Peyer's patch (tissue), 4 donors: ENCODE measurements at regions not wholly inside any gene's neighbourhood (a gene's known extent, or its start where the extent isn't known, plus 50 kb on each side); places are given as distances from the start of the nearest gene placed in this dataset.

Source experiments
- DNase-seq, 3 donors: peaks; one replicate each; pipeline ENCODE4 v3.0.0-alpha.2; 2017 to 2019
- H3K27ac ChIP-seq, 4 donors: fragments of 200-600 bp; sonication (generic); one replicate each; pipeline ENCODE4 v1.5.1; 2016 to 2019
- H3K27me3 ChIP-seq, 2 donors: fragments of 200-600 bp; sonication (generic); one replicate each; pipeline ENCODE4 v1.5.1; 2019
- H3K36me3 ChIP-seq, 3 donors: fragments of 200-600 bp; sonication (generic); one replicate each; pipeline ENCODE4 v1.5.1; 2016 to 2019
- H3K4me1 ChIP-seq, 4 donors: fragments of 200-600 bp; sonication (generic); one replicate each; pipeline ENCODE4 v1.5.1; 2016 to 2019
- H3K4me3 ChIP-seq, 4 donors: fragments of 200-600 bp; sonication (generic); 1 replicate in 3 of 4; 2 replicates in 1 of 4; pipeline ENCODE4 v1.5.1; 2016 to 2019; ENCODE audit warnings: mild to moderate bottlenecking in 1 of 4
- H3K9me3 ChIP-seq, 4 donors: fragments of 200-600 bp; sonication (generic); one replicate each; pipeline ENCODE4 v1.5.1; 2016 to 2019; ENCODE audit warnings: mild to moderate bottlenecking in 1 of 4
- POLR2A ChIP-seq, 2 donors: fragments of 450-650 bp; IDR thresholded peaks; one replicate each; pipeline ENCODE4 v1.5.1; 2017; ENCODE audit warnings: antibody characterized with exemption in 2 of 2, mild to moderate bottlenecking in 2 of 2, moderate library complexity in 2 of 2
- TF ChIP-seq, protein P1 (sequence below), 6 experiments: fragments of 450-650 bp in 4 of 6; fragments of 200-600 bp in 2 of 6; sonication (generic) in 1 of 6; IDR thresholded peaks; one replicate each; pipeline ENCODE4 v1.5.1; 2017 to 2019; ENCODE audit warnings: antibody characterized with exemption in 6 of 6, mild to moderate bottlenecking in 3 of 6, moderate library complexity in 1 of 6

DNA sequence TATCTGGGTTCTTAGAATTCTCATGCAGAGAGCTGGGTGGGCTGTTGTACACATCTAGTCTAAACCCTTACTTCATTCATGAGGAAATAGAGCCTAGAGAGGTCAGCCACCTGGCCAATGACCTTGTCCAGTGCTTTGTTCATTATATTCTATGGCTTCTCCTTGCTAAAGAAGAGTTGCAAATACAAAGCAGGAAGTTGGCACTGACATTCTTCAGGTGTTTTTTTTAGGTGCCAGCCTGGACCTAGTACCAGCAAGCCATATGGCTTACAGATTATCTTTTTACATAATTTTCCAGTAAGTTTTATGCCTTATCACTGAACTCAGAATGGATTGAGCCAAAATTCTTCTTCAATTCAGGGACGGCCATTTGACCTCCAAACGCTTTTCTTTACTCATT, 54.7 kb upstream of the PGM2 start:
- no peaks in the 10 kb centered on the region for H3K36me3 ChIP-seq
- no peaks in the 10 kb centered on the region for H3K27me3 ChIP-seq
- no peak overlapping the region for H3K27ac ChIP-seq
- no peaks in the 10 kb centered on the region for H3K4me1 ChIP-seq
- TF ChIP-seq, protein P1, sequence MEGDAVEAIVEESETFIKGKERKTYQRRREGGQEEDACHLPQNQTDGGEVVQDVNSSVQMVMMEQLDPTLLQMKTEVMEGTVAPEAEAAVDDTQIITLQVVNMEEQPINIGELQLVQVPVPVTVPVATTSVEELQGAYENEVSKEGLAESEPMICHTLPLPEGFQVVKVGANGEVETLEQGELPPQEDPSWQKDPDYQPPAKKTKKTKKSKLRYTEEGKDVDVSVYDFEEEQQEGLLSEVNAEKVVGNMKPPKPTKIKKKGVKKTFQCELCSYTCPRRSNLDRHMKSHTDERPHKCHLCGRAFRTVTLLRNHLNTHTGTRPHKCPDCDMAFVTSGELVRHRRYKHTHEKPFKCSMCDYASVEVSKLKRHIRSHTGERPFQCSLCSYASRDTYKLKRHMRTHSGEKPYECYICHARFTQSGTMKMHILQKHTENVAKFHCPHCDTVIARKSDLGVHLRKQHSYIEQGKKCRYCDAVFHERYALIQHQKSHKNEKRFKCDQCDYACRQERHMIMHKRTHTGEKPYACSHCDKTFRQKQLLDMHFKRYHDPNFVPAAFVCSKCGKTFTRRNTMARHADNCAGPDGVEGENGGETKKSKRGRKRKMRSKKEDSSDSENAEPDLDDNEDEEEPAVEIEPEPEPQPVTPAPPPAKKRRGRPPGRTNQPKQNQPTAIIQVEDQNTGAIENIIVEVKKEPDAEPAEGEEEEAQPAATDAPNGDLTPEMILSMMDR (IDR thresholded peaks at IDR 0.05): no peak
- TF ChIP-seq POLR2A (IDR thresholded peaks at IDR 0.05): no peak
- H3K4me3 ChIP-seq: no peak overlapping the region
- no peak for DNase-seq
- H3K9me3 ChIP-seq: no peaks in the 10 kb centered on the region

DNA sequence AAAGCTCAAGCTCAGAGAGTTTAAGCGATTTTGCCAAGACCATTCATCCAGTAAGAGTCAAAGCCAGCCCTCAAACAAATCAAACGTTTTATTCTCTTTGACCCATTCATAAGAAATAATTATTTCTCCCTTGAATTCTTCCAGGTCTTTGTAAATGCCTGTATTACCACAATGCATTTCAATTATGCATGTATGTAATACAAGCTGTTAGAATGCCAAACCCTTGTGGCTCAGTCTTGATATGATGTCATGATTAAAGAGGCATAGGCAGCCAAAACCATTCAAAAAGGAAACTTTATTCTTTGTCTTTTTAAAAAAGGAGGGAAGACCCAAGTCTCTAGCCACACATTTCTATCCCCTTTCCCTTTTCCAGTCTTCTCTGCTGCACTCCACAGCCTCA, 56.5 kb upstream of the PGM2 start:
- no peak overlapping the region for H3K4me3 ChIP-seq
- no peaks in the 10 kb centered on the region for H3K27me3 ChIP-seq
- no peaks in the 10 kb centered on the region for H3K4me1 ChIP-seq
- H3K9me3 ChIP-seq: no peaks in the 10 kb centered on the region
- no peaks in the 10 kb centered on the region for H3K36me3 ChIP-seq
- TF ChIP-seq POLR2A (IDR thresholded peaks at IDR 0.05): no peak
- TF ChIP-seq, protein P1 (IDR thresholded peaks at IDR 0.05): no peak
- no peak overlapping the region for H3K27ac ChIP-seq
- no peak for DNase-seq

DNA sequence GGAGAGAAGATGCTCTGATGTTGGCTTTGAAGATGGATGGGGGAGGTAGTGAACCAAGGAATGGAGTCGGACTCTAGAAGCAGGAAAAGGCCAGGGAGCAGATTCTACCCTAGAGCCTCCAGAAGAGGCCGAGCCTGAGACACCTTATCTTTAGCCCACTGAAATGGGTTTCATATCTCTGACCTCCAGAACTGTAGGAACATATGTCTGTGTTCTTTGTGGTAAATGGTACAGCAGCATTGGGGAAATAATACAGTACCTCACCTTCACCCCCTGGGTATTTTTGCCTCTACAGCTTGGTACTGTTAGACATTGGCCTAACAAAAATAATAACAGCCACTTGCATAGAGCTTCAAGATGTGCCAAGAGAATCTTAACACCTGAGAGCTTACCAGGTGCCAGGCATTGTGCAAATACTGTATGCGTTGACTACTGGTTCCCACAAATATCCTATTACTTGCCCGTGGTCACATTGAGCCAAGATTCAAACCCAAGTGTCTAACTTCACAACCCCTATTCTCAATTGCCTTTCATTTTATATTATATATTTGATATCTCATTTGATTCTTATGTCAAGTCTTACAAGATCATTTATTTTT, 57.0 kb upstream of the PGM2 start:
- no peaks in the 10 kb centered on the region for H3K9me3 ChIP-seq
- H3K4me3 ChIP-seq: no peak overlapping the region
- H3K27me3 ChIP-seq: no peaks in the 10 kb centered on the region
- no peaks in the 10 kb centered on the region for H3K36me3 ChIP-seq
- no peaks in the 10 kb centered on the region for H3K4me1 ChIP-seq
- H3K27ac ChIP-seq: no peak overlapping the region
- no peak for DNase-seq
- TF ChIP-seq, protein P1 (IDR thresholded peaks at IDR 0.05): no peak

DNA sequence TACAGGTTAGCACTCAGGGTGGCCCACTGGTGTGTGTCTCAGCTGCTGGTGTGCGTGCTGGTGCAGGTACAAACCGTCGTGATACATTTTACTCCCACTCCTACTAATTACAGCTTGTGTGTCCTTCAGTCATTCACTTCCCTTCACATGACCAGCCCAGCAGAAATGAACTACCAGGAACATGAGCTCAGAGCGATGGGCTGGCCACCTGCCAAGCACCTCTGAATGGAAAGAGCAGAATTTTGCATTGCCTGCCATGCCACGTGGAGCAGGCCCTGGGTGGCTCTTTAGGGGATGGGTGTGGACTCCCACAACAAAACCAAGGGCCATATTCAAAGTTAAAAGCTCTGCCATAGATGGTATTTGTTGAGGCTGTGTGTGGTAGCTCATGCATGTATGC, 58.9 kb upstream of the PGM2 start:
- peak in 1 of 3 donors; percentile 69 for DNase-seq
- TF ChIP-seq, protein P1 (IDR thresholded peaks at IDR 0.05): no peak
- no peak for TF ChIP-seq POLR2A (IDR thresholded peaks at IDR 0.05)
- Histone ChIP-seq H3K9me3 (no peaks in the 10 kb centered on the region), H3K27ac (no peak overlapping the region), H3K27me3 (no peaks in the 10 kb centered on the region), H3K36me3 (no peaks in the 10 kb centered on the region), H3K4me3 (no peak overlapping the region), H3K4me1 (no peaks in the 10 kb centered on the region)

DNA sequence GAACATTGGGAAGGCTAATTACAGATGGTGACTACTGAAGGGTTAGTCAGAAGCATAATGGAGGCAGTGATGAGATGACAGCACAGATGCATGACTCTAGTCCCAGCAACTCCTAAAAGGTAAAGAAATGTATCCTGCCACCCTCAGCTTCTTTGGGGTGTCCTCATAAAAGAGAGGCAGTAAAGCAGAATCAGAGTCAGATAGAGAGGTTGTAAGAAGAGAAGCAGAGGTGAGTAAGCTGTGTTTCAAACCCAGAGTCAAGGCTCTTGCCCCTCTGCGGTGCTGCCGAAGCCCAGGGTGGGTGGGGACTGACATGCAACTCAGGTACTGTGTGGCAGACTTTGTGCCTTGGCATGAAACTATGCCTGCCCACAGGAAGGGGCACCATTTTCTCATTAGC, 59.5 kb upstream of the PGM2 start:
- Histone ChIP-seq H3K9me3 (no peaks in the 10 kb centered on the region), H3K27me3 (no peaks in the 10 kb centered on the region), H3K4me1 (no peaks in the 10 kb centered on the region), H3K27ac (no peak overlapping the region), H3K4me3 (no peak overlapping the region), H3K36me3 (no peaks in the 10 kb centered on the region)
- TF ChIP-seq, protein P1 (IDR thresholded peaks at IDR 0.05): no peak
- no peak for TF ChIP-seq POLR2A (IDR thresholded peaks at IDR 0.05)
- DNase-seq: no peak

DNA sequence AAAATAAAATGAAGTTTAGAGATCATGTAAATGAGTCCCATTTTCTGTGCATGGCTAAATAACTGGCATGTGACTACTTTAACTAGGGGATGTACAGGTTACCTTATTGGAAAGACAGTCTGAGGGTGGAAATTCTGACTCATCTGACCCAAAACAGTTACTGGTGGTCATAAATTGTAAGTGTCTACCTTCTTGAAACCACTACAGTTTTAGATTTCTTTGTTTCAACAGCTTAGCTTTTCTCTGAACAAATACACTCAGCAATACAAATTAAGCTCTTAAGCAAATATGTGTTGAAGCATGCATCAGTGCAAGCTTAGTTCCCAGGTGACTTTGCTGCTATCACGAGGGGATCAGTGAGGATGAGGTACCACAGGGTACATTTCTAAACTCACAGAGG, 60.7 kb upstream of the PGM2 start:
- H3K4me1 ChIP-seq: no peaks in the 10 kb centered on the region
- DNase-seq: no peak
- H3K27ac ChIP-seq: no peak overlapping the region
- TF ChIP-seq, protein P1 (IDR thresholded peaks at IDR 0.05): no peak
- TF ChIP-seq POLR2A (IDR thresholded peaks at IDR 0.05): no peak
- no peaks in the 10 kb centered on the region for H3K9me3 ChIP-seq
- no peaks in the 10 kb centered on the region for H3K27me3 ChIP-seq
- no peaks in the 10 kb centered on the region for H3K36me3 ChIP-seq
- no peak overlapping the region for H3K4me3 ChIP-seq
